Dermis blood vessel endothelial cell (primary cell): ENCODE measurements at regions not wholly inside any gene's neighbourhood (a gene's known extent, or its start where the extent isn't known, plus 50 kb on each side); places are given as distances from the start of the nearest gene placed in this dataset.
"Not testable (repeated sequence)": the region's sequence is repeated elsewhere in the genome, so short reads cannot be mapped to it uniquely, and the experiment has no call there.

Experiments
- DNase-seq: peaks from one replicate; pipeline ENCODE4 v3.0.0; 2010

- DNase-seq = no peak
Observed at GRCh38 chr7:15143936-15144335, 241.4 kb upstream of the DGKB start.

GRCh38 chr7:15143121-15143520 is 240.6 kb upstream of the DGKB start:
- DNase-seq = no peak

DNA sequence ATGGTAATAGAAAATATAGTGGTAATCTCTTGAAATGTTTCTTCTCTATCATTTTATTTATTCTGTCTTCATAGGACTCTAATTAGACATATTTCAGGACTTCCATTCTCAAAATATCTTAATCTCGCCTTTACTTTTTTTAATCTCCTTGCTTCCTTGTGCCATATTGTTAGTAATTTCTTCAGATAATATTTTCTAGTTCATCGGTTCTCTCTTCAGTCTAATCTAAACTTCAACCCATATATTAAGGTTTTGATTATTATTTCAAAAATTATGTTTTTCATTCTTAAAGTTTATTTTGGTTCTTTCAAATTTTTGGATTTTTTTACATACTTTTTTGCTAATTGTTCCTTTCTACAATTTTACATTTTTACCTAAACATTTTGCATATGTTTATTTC is 237.9 kb upstream of the DGKB start:
- DNase-seq = no peak

DNA sequence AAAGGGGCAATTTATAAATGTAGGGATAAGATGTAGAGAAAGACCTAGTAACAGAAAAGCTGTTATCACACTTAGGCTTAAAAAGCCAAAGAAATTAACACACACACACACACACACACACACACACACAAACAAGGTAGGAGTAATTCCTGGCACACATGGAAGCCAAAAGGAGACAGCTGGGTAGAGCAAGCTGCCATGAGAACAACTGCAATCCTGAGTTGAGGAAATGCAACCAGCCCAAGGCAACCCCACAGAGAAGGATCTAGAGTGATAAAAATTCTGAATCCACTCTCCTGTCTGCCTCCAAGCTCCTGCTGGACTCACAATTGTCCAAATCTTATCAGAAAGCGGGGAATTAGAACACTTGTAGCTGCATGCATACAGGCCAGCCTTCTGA is 229.1 kb upstream of the DGKB start:
- no peak for DNase-seq

DNA sequence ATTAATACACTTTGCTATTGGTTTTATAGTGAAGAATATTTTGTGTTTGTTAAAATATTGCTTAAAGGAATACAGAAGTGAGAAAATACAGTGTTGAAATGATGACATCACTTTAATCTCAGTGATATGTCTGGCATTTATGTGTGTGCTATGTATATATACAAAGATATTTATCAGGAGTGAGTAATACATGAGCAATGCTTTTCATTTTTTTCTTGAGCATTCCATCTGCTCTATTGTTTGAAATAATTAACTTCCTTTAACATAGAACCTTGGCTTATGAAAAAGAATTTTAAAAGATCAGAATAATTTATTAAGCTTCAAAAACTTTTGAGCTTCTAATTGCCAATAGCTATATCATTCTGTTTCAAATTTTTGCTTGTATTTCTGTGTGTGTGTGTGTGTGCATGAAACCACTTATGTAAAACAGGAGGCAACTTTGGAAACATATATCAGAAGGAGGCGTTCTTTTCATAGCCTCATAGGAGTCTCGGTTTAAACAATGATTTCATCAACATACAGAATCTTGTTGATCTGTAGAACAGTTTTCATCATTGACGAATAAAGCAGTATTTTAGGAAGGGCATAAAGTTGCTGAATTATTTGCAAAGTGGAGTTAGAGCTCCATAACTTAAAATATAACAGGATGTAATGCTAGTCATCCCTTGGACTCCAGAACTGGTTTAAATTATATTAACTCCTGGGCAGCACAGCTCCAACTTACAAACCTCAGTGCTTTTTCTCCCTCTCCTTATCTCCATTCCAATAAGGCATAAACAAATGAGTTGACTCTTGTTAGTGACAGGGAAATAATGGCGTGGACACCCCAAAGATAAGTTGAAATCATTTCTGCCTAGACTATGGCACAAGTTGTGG is 228.4 kb upstream of the DGKB start:
- DNase-seq = peak; percentile 76

- DNase-seq = no peak
Observed at GRCh38 chr7:15128716-15129115, 226.2 kb upstream of the DGKB start.

DNA sequence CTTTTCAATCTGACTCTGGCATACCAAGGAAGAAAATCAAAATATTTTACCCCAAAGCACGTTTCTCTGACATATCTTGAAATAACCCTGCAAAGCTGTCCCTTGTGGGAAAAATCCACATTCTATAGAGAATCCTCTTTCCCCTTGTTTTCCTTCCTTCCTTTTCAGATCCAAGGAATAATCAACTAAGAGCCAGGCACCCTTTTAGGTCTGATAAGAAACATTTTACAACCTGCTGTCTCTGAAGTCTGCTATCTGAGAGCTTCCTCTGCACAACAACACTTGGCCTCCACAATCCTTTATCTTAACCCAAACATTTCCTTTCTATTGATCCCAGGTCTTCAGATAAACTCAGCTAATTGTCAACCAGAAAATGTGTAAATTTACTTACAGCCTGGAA is 224.1 kb upstream of the DGKB start:
- DNase-seq = peak; percentile 23

DNA sequence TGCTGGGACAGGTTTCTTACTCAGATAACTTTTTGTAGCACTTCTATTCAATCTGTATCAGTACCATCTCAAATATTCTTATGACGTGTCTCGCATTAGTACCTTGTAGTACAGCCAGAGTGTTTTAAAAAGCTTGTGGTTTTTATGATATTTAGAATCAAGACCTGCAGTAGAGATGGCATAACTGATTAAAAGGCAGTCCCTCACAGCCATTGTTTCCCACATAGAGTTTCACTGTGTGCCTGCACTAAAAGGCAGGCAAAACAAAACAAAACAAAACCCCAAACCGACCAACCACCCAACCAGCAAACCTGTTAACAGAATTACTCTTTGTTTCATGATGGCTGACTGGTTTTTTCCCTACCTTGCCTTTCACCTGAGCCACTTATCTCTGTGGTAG is 221.3 kb upstream of the DGKB start:
- DNase-seq = no peak

GRCh38 chr7:15113752-15114151 is 211.2 kb upstream of the DGKB start:
- DNase-seq = no peak

- no peak for DNase-seq
Observed at GRCh38 chr7:15105711-15106110, 203.2 kb upstream of the DGKB start.

- no peak for DNase-seq
Observed at GRCh38 chr7:15104411-15105092, 202.0 kb upstream of the DGKB start.

- no peak for DNase-seq
Observed at GRCh38 chr7:15099074-15099473, 196.5 kb upstream of the DGKB start.

GRCh38 chr7:15096853-15097252 is 194.3 kb upstream of the DGKB start:
- DNase-seq = no peak

DNA sequence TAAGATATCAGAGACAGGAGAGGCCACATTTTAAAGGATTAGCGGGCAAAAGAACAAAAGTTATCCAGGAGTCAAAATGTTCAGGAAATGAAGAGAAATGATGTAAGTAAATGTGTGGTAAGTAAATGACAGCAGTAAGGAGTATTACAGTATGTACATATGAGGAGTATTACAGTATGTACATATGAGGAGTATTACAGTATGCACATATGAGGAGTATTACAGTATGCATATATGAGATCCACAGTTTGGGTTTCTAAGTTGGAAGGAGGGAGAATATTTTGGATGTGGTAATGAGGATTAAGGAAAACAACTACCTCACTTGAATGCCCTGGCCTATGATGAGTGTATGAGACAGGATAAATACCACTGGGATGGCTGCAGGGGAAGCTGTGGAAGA is 192.4 kb upstream of the DGKB start:
- DNase-seq = no peak

DNA sequence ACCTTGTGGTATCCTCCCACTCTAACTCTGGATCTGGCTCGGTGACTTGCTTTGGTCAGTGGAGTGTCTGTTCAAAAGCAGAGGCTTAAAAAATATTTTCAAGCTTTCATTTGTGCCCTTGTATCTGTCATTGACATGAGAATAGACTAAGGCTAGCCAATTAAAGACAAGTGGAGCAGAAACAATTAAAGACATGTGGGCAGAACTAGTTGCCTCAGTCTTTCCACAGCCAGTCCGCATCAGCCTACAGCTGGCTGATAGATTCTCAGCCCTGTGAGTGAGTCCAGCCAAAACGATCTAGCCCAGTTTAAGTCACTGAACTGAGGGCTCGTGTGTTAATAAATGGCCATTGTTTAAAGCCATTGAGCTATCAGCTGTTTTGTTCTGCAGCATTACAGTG is 185.2 kb upstream of the DGKB start:
- no peak for DNase-seq

DNA sequence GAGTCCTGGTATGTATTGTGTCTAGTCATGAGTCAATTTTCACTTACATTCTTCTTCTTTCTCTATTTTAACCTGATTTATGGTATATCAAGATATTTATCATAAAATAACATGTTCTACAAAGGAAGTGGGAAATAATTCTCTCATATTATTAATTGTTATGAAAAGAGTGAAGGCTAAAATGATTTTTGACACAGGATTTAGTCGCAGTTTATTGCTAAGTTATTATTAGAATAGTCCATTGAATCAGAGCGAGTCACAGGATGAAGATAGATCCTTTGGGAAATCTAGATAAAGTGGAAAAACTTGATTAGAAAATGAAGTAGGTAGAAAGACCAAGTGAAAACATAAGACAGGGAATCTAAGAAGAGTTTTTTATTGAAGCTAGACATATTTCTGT is 184.3 kb upstream of the DGKB start:
- DNase-seq = no peak

DNA sequence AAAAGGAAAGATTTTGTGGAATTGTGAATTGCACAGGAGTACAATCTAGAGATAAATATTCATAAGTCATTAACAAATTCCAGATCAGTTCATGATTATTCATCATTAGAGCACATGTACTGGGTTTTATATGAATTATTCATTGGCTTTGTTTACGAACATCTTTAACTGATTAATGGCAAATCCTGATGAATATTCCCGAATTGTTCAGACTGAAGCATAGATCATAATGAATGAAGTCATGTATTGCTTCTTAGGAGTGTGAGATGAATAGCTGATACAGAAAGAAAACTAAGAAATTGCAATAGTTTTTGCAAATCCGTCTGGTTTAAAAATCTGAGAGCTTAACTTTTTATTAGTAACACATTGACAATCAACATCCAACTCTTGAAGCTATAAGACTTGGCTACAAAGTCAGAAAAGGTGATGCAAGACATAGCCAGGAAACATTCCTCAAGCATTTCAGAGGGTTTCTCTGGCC is 183.6 kb upstream of the DGKB start:
- DNase-seq = no peak

DNA sequence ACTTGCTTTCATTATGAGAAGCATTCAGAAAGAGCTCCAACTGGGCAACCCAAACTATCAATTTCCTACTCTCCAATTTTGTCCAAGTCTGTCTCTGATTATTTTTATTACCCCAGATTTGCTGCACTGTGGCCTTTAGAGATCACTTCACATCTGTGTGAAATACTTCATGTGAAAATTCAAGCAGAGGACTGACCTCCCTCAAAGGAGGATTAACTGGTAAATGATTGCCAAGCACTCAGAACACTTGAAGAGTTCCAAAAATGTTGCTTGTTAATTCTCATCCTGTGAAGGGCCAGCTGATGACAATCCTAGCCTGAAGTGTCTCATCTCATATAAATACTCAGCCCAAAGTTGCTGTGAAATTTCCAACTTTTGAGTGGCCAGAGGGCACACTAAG is 182.8 kb upstream of the DGKB start:
- DNase-seq = no peak

- no peak for DNase-seq
Observed at GRCh38 chr7:15084368-15084767, 181.8 kb upstream of the DGKB start.

DNA sequence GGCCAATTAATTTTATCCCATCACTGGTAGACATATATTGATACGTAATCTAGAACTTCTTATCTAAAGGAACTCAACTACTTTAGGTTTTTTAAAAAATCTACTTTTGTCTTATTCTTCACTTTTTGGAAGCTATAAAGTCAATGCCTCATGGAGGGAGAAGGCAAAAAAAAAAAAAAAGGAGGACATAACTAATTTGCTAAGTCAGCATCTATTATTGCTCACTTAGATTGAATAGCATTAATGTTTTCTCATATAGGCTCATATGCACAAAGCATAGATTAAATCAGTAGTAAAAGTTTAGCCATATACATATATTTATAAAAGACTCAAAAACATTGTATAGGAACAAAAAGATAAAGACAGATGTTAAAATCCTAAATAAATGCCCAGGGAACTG is 179.3 kb upstream of the DGKB start:
- DNase-seq = no peak

DNA sequence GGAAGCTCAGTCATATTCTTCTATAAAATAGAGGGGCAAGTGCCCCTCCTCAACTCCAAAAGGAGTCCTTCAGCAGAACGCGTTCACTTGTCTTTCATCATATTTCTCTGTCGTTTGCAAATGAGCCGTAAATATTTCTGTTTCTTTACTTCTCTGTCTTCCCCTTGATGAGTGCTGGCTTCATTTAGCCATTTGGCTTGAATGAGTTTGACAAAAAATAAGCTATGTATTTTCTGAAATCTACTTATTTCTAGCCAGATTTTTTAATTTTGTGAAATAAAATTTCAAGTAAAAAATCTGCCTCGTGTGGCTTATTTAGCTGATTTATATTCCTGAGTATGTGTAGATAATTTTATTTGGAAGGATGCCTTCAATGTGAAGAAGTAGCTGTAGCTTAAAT is 170.8 kb upstream of the DGKB start:
- DNase-seq = no peak

DNA sequence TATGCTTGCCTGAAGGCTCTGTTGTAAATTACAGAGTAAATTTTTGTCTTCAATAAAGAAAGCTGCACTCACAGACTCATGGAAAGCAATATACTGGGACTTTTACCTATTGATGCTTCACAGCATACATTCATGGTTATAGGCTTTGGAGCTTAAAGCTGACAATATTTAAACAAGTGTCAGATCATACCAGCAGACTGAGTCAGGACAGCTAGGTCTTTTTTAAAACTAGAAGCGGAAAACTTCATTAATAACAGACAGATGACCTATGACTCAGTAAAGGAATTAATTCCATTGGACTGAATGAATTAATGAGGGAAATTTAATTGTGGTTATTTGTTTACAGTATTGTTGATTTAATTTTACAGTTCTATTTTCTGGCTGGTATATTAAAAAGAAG is 165.8 kb upstream of the DGKB start:
- DNase-seq = no peak

DNA sequence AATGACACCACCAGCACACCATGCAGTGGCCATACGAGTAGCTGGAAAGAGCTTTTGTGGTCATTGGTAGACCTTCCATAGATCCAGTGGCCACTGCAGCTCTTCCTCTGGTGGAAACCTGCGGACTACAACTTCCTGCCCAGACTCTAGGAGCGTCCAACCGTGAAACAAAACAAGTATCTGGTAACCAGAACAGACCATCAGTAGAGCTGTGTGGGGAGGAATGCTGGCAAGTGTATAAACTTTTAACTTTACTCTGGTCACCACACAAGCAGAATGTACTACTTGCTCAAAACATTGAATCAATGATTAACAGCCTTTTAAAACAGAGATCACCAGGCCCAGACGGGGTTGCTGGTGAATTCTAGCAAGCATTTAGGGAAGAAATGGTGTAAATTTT is 154.7 kb upstream of the DGKB start:
- DNase-seq = no peak

DNA sequence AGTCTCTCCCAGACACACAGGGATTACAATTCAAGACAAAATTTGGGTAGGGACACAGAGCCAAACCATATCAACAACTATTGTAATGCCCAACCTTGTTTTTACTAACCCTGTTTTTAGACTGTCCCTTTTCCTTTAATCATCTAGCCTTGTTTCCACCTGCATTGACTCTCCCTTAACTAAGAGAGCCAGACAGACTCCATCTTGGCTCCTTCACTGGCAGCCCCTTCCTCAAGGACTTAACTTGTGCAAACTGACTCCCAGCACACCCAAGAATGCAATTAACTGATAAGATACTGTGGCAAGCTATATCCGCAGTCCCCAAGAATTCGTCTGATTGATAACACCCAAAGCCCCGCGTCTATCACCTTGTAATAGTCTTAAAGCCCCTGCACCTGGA is 151.8 kb upstream of the DGKB start:
- not testable (repeated sequence) for DNase-seq
